ENCODE measurements at regions not wholly inside any gene's neighbourhood (a gene's known extent, or its start where the extent isn't known, plus 50 kb on each side); places are given as distances from the start of the nearest gene placed in this dataset.

GRCh38 chr1:168443899-168444298 is 99.9 kb downstream of the XCL2 start:
- TF ChIP-seq THRA (CRISPR knock-in tag; IDR thresholded peaks at IDR 0.05; ENCODE audit: borderline replicate concordance) (no peak), POLR2AphosphoS5 (IDR thresholded peaks at IDR 0.05; ENCODE audit: low read depth, low read length) (no peak), ZNF790 (CRISPR knock-in tag; IDR thresholded peaks at IDR 0.05; ENCODE audit: borderline replicate concordance) (no peak), POLR2A (IDR thresholded peaks at IDR 0.05; ENCODE audit: insufficient read depth in 1 of 2, low read depth in 2 of 2, low read length in 2 of 2) (no peak), MYC (CRISPR knock-in tag; IDR thresholded peaks at IDR 0.05; ENCODE audit: borderline replicate concordance) (no peak), ZBTB49 (CRISPR knock-in tag; IDR thresholded peaks at IDR 0.05; ENCODE audit: borderline replicate concordance) (no peak), ZNF747 (CRISPR knock-in tag; IDR thresholded peaks at IDR 0.05; ENCODE audit: borderline replicate concordance) (no peak), ZNF510 (CRISPR knock-in tag; IDR thresholded peaks at IDR 0.05; ENCODE audit: low read depth) (no peak), ZSCAN20 (CRISPR knock-in tag; IDR thresholded peaks at IDR 0.05; ENCODE audit: borderline replicate concordance) (no peak)
